A549 (cell line): ENCODE measurements at regions not wholly inside any gene's neighbourhood (a gene's known extent, or its start where the extent isn't known, plus 50 kb on each side); places are given as distances from the start of the nearest gene placed in this dataset.

Source experiments
- POLR2A ChIP-seq: IDR thresholded peaks from 2 replicates; pipeline ENCODE4 v1.6.1; 2012; ENCODE audit warnings: mild to moderate bottlenecking, low read length
- TF ChIP-seq, protein P1 (sequence below): fragments of >200 bp; sonication (Bioruptor Twin); formaldehyde crosslinking; IDR thresholded peaks from 3 replicates; pipeline ENCODE4 v1.5.1; 2016

DNA sequence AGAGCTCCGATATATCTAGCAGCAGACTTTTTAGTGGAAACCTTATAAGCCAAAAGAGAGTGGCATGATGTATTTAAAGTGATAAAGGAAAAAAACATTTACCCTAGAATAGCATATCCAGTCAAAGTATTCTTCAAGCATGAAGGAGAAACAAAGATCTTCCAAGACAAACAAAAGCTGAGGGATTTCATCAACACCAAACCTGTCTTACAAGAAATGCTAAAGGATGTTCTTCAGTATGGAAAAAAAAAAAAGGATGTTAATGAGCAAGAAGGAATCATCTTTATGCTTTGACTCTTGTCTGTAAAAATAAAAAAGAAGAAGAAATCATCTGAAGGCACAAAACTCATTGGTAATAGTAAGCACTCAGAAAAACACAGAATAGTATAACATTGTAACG, 338.2 kb downstream of the TLE1 start:
- TF ChIP-seq, protein P1, sequence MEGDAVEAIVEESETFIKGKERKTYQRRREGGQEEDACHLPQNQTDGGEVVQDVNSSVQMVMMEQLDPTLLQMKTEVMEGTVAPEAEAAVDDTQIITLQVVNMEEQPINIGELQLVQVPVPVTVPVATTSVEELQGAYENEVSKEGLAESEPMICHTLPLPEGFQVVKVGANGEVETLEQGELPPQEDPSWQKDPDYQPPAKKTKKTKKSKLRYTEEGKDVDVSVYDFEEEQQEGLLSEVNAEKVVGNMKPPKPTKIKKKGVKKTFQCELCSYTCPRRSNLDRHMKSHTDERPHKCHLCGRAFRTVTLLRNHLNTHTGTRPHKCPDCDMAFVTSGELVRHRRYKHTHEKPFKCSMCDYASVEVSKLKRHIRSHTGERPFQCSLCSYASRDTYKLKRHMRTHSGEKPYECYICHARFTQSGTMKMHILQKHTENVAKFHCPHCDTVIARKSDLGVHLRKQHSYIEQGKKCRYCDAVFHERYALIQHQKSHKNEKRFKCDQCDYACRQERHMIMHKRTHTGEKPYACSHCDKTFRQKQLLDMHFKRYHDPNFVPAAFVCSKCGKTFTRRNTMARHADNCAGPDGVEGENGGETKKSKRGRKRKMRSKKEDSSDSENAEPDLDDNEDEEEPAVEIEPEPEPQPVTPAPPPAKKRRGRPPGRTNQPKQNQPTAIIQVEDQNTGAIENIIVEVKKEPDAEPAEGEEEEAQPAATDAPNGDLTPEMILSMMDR: no peak
- no peak for TF ChIP-seq POLR2A
